ENCODE measurements at regions not wholly inside any gene's neighbourhood (a gene's known extent, or its start where the extent isn't known, plus 50 kb on each side); places are given as distances from the start of the nearest gene placed in this dataset.

DNA sequence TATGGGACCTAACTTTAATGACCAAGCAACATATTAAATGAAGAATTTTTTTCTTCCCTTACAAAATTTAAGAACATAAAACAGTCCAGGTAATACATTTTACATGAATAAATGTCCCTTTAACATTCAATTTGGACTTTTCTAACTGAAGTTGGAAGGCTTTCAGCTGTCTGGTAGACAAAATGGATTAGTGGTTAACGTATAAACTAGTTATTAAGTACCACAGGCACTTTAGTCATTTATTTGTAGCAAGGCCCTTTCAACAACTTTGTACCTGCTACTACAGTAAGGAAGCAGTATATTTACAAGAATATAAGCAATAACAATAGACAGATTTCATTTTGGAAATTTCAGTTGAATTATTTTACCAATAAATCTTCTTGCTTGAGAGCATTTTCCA is 152.5 kb upstream of the TENT5D start:
- H3K27me3 ChIP-seq: no peaks in the 10 kb centered on the region
- no peaks in the 10 kb centered on the region for H3K36me3 ChIP-seq
- no peak overlapping the region for H3K4me3 ChIP-seq
- H3K9me3 ChIP-seq: no peaks in the 10 kb centered on the region
- DNase-seq: no peak

DNA sequence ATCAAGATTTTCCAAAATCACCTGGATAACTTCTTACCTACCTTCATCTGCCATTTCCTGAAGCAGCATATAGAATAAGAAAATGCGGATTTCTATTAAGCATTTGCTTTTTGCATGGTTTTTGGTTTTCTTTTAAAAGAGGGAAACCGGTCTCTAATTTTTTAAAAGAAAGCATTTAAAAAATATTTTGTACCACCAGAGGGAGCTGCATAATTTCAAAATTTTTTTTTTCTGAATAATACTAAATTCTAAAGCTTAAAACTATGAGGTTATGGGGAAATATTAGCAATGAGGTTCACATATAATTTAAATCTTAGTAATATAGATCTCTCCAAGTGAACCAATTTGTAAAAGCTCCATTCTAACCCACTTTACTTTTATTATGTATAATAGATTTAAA is 137.7 kb upstream of the TENT5D start:
- no peaks in the 10 kb centered on the region for H3K27me3 ChIP-seq
- H3K9me3 ChIP-seq: no peaks in the 10 kb centered on the region
- no peak overlapping the region for H3K4me3 ChIP-seq
- H3K36me3 ChIP-seq: no peaks in the 10 kb centered on the region
- no peak for DNase-seq

DNA sequence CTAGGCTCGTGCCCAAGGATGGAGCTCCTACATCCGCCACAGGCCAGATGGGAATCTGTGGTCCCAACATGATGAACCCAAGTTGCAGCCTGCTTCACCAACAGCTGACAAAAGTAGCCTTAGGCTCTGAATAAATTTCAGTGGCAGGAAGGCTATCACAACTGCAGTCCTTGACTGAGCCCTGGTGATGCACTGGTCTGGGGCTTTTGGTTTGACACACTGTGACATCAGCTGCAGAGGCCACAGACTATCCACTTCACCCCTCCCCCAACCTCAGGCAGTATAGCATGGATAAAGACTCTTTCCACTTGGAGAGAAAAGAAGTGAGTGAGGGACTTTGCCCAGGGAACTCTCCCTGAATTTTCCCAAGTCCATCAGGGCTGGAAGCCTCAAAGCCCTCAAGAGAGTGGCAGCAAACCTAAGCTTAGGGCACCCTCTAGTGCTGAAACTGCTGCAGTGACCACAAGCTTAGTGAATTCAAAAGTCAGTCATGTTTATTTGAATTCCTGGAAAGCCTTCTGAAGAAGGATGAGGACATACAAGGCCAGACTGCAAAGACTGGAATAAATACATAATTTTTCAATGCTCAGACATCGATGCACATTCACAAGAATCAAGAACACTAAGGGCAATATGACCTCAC is 135.0 kb upstream of the TENT5D start:
- no peak overlapping the region for H3K4me3 ChIP-seq
- no peaks in the 10 kb centered on the region for H3K9me3 ChIP-seq
- H3K27me3 ChIP-seq: no peaks in the 10 kb centered on the region
- no peak for DNase-seq
- H3K36me3 ChIP-seq: no peaks in the 10 kb centered on the region

DNA sequence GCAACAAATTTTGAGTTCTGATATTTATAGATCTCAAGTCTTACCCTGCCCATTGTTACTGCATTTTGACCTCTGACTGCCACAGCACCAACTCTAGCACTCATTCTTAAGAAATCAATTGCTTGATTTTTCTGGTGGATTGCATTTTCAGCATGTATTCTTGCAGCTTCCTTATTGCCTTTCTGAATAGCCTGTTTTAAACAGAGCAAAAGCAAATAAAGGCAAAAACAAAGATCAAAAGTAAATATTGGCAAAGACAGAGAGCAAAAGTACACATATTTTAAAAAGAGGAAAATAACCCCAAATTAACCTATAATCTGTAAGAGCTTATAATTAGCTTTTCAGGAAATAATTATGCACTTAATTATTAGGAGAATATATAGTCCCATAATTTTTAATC is 129.4 kb upstream of the TENT5D start:
- no peak overlapping the region for H3K4me3 ChIP-seq
- no peak for DNase-seq
- no peaks in the 10 kb centered on the region for H3K9me3 ChIP-seq
- no peaks in the 10 kb centered on the region for H3K36me3 ChIP-seq
- no peaks in the 10 kb centered on the region for H3K27me3 ChIP-seq

DNA sequence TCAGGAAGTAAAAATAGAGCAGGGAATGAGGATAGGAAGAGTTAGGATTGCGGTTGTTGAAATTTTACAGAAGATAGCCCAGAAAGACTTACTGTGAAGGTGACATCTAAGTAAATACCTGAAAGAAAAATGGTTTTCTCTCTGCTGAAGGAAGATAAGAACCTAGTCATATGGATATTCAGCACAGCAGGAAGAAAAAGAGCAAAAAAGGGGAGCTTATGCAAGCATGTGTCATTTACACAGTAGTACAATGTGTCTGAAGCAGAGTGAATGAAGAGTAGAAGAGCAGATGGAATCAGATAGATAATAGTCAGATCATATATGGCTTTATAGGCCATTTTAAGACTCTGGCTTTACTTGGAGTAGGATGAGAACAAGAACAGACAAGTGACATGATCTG is 126.9 kb upstream of the TENT5D start:
- H3K27me3 ChIP-seq: no peaks in the 10 kb centered on the region

DNA sequence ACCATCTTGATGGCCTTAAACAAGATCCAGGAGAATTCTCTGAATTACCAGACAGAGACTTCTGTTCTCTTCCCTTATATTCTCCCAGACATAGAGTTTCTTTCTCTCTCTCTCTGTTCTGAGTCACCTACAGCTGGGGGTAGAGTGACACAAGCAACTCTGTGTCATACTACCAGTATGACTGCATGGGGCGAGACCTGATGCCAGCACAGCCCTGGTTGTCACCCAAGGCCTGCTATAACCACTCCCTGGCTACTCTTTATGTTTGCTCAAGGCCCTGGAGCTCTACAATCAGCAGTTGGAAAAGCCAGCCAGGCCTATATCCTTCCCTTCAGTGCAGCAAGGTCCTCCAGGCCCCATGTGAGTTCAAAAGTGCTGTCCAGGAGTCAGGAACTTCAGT is 114.2 kb upstream of the TENT5D start:
- Histone ChIP-seq H3K36me3 (no peaks in the 10 kb centered on the region), H3K9me3 (no peaks in the 10 kb centered on the region), H3K4me3 (no peak overlapping the region), H3K27me3 (no peaks in the 10 kb centered on the region)
- DNase-seq: no peak

More for the DNA sequence above, 126.9 kb upstream of the TENT5D start:
- Histone ChIP-seq H3K36me3 (no peaks in the 10 kb centered on the region), H3K4me3 (no peak overlapping the region), H3K9me3 (no peaks in the 10 kb centered on the region)
- no peak for DNase-seq

DNA sequence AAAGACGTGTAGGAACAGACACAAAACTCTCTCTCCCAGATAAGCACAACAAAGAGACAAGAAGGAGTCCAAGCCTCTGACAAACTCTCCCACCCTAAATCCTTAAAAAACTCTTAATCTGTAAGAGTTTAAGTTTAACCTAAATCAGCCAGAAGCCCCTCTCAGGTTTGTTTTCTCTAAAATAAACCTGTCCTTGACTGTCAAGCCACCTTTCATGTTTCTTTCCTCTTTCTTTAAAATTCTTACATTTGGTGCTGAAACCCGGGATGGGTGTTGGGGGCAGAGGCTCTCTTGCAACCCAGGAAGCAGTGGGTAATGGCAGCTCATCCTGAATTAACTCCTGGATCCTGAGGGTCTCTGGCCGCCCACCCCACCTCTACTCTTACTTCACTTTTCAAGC is 107.8 kb upstream of the TENT5D start:
- no peak for DNase-seq
- no peak overlapping the region for H3K4me3 ChIP-seq

DNA sequence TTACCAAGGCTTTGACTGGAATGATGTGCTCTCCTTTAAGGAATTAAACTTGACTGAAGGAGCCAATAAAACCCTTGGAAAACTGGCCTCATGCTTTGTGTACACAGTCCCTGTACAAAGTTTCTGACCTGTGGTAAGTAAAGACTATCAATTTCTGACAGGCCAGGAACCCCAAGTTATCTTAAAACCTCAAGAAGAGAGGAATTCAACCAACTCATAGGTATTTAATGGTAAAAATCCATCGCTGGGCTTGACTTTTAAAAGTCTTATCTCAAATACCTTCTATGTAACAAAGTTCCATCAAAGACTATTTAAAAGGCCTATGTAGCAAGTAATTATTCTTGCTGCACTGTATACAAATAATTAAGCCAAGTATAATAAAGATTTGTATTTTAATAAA is 103.7 kb upstream of the TENT5D start:
- H3K4me3 ChIP-seq: no peak overlapping the region
- no peaks in the 10 kb centered on the region for H3K9me3 ChIP-seq
- no peaks in the 10 kb centered on the region for H3K36me3 ChIP-seq
- no peak for DNase-seq
- no peaks in the 10 kb centered on the region for H3K27me3 ChIP-seq

More for the DNA sequence above, 107.8 kb upstream of the TENT5D start:
- Histone ChIP-seq H3K27me3 (no peaks in the 10 kb centered on the region), H3K36me3 (no peaks in the 10 kb centered on the region), H3K9me3 (no peaks in the 10 kb centered on the region)

DNA sequence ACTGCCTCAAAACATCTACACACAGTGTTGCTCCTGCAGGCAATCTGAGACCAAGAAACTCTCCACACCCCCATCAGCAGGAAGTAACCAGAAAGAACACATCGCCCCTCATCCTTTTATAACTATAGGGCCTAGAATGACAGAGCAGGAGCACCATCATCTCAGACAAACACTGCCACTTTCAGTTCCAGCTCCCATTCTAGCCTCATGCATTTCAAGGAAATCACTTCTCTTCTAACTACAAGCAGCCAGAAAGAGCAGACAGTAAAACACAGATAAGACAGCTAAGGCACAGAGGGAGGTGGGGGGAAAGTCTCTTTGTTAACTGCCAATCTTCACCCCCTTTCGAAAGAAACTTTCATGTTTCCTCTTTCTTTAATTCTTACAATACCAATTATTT is 102.6 kb upstream of the TENT5D start:
- H3K9me3 ChIP-seq: no peaks in the 10 kb centered on the region
- H3K4me3 ChIP-seq: no peak overlapping the region
- H3K27me3 ChIP-seq: no peaks in the 10 kb centered on the region
- DNase-seq: no peak
- no peaks in the 10 kb centered on the region for H3K36me3 ChIP-seq

DNA sequence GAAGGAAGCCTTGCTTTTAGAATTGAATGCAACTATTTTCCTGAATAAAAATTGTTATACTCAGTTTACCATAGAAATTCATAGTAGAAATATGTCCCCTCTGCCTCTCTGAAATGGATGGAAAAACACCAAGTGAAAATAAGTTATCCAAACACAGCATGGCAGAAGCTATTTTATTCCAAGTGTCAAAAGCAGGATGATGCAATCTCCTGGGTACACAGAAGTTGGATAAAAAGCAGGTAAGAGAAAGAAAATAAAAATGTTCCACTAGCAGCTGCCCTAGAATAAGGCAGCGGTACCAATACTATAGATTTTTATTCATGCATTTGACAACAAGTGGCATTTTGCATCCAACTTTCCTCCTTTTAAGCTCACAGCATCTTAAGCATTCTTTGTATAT is 89.0 kb upstream of the TENT5D start:
- Histone ChIP-seq H3K27me3 (no peaks in the 10 kb centered on the region), H3K9me3 (no peaks in the 10 kb centered on the region), H3K4me3 (no peak overlapping the region), H3K36me3 (no peaks in the 10 kb centered on the region)
- no peak for DNase-seq

DNA sequence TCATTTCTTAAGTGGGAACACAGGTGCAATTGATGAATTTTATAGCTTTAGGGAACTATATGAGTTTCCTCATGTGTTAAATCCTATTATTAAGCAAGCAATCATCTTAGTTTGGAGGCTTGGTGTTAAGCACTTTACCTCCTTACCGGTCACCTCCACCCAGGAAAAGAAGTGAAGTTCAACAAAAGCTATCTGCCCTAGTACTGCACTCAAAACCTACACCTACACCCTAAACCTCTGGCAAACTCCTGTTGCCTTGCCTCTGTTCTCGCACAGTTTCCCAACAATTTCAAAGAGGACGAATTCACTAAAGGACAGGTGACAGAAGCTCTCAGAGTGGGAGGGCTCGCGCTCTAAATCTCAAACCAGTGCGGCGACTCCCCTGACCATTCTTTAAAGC is 85.7 kb upstream of the TENT5D start:
- no peak for DNase-seq
- no peak overlapping the region for H3K4me3 ChIP-seq
- H3K9me3 ChIP-seq: no peaks in the 10 kb centered on the region
- no peaks in the 10 kb centered on the region for H3K36me3 ChIP-seq
- no peaks in the 10 kb centered on the region for H3K27me3 ChIP-seq

DNA sequence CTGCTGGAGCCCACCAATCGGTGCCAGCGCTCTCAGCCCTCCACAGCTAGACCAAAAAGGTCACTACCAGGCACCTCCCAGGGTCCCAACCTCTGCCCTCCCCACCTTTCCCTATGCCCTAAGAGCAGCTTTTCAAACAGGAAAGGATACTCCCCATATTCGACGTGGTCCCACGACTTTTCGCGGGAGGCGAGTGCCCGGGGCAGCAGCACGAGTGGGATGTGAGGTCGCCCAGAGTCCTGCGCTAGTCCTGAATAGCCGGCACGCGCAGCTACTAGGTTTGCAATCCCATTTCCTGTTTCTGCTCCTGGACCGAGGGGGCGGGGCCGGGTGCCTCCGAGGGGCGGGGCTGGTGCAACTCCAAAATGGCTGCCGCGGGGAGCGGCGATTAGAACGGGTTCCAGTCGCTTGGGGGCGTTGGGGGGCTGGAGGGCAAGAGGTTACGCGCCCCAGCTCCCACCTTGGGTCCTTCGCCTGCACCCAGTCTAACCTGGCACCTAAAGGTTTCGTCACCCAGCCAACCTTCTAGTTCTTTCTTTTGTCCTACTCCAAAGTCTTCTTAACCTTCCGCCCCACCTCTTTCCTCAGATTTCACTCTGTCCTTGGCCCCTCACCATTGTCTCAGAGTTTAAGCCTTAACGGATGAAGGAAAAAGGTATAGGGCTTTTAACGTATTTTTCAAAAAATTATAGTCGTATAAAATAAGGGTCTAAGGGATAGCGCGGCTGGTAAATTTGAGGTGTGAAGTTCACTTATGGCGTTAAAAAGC is 85.0 kb upstream of the TENT5D start:
- Histone ChIP-seq H3K9me3 (no peaks in the 10 kb centered on the region), H3K4me3 (no peak overlapping the region), H3K27me3 (no peaks in the 10 kb centered on the region), H3K36me3 (no peaks in the 10 kb centered on the region)
- no peak for DNase-seq

DNA sequence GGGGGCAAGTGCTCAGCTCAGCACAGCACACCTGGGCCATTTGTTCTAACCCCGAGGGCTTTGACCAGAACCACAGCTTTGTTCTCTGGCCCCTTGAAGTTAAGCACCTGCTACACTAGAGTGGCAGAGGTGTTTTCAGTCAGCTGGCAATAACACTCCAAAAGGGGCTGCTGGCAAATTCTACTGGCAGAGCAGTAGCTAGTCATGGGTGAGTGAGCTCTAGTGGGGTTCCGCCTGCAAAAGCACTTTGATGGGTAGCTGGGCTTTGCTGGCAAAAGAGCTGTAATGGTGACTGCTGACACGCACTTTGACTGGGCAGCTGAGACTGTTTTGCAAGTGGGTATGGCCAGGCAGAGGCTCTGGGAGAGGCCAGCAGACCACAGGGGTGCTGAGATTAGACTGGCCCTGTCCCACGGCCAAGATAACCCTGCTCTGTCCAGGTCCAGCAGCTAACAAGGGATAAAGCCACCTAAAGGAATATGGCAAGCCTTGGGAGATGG is 65.2 kb upstream of the TENT5D start:
- Histone ChIP-seq H3K9me3 (no peaks in the 10 kb centered on the region), H3K36me3 (no peaks in the 10 kb centered on the region), H3K4me3 (no peak overlapping the region), H3K27me3 (no peaks in the 10 kb centered on the region)
- no peak for DNase-seq
